ENCODE measurements at regions not wholly inside any gene's neighbourhood (a gene's known extent, or its start where the extent isn't known, plus 50 kb on each side); places are given as distances from the start of the nearest gene placed in this dataset.

GRCh38 chr1:228684607-228685006, 50.7 kb upstream of the RHOU start:
- DNase-seq (ENCODE audit: low spot score in 2 of 2): peak in 1 of 2 donors; percentile 53
- intact Hi-C loops (cut with DNase I; ENCODE audit: low total_unique reads): no loop called here
- 69 to 70% methylated on average over 7 of the region's 7 CpGs for WGBS, 2 donors
- TF ChIP-seq POLR2A (IDR thresholded peaks at IDR 0.05) (no peak), CTCF (IDR thresholded peaks at IDR 0.05) (no peak)
- H3K4me3 ChIP-seq (ENCODE audit: low read depth, poor library complexity, severe bottlenecking): no peak overlapping the region

- WGBS, 2 donors: 89 to 100% methylated on average over 1 of the region's 1 CpG
- TF ChIP-seq CTCF (IDR thresholded peaks at IDR 0.05) (no peak), POLR2A (IDR thresholded peaks at IDR 0.05) (no peak)
- peak in 1 of 2 donors; percentile 18 for DNase-seq (ENCODE audit: low spot score in 2 of 2)
- intact Hi-C loops (cut with DNase I; ENCODE audit: low total_unique reads): no loop called here
- H3K4me3 ChIP-seq (ENCODE audit: low read depth, poor library complexity, severe bottlenecking): no peak overlapping the region
Measured at GRCh38 chr1:228685081-228685660, 50.1 kb upstream of the RHOU start.

Measured in lower leg skin (tissue), 4 donors.